ENCODE measurements at regions not wholly inside any gene's neighbourhood (a gene's known extent, or its start where the extent isn't known, plus 50 kb on each side); places are given as distances from the start of the nearest gene placed in this dataset.
"Not testable (repeated sequence)": the region's sequence is repeated elsewhere in the genome, so short reads cannot be mapped to it uniquely, and the experiment has no call there.

DNA sequence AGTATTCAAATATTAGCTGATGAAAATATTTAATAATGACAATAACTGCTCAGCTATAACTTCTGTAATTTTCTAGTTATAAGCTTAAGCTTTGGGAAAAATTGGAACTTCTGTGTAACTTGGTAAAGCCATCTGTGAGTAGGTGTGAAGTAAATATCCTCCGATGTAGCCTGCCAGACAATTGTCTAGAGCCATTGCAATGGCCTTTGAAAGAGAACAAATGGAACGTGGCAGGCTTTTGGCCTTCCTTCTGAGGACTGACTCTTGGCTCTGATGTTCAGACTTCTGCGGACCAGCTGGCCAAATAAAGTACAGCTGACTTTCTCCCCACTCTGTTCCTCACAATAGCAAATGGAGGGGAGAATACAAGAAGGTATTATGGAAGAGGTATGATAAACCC, 203.4 kb upstream of the NMUR2 start:
- no peak for DNase-seq (ENCODE audit: low read depth)

DNA sequence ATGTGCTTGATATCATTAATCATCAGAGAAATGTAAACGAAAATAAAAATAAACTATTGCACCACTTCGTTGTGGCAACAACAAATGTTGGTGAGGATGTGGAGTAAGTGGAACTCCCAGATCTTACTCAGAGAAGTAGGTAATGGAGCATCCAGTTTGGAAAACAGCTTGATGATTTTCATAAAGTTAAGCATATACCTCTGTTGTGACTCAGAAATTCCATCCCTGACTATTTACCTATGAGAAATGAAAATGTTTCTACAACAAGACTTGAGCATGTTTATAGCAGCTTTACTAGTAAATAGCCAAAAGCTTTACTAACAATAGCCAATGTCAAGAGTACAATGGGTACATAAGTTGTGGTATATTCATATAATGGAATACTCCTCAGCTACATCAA, 214.7 kb upstream of the NMUR2 start:
- DNase-seq (ENCODE audit: low read depth): no peak

DNA sequence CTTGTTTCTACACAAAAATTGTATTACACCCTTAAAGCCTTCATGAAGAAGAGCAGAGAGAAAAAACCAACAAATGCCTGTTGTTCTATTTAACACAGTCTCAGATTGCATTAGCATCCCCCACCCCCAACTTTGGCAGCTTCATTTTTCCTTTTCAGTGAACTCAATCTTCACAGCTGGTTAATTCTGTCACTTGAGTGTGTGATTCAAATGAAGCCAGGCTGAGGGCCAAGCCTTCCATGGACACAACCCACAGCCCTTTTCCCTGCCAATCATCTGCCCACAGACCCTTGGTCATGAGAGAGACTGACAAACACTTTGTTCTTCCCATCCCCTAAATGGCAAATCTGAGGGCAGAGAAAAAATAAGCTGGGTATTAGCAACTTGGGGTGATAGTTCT, 217.5 kb upstream of the NMUR2 start:
- no peak for DNase-seq (ENCODE audit: low read depth)

DNA sequence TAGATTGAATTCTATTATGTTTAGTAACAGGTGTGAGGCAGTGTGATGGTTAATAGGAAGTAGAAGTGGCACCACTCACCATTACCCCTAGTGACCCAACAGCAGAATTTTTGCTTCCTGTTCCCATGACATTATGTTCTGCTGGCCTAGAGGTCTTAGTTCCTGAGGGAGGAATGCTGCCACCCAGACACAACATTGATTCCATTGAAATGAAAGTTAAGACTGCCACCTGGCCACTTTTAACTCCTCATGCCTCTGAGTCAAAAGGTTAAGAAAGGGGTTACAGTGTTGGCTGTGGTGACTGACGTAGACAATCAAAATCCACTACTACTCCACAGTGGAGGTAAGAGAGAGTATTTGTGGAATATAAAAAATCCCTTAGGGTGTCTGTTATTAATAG, 218.9 kb upstream of the NMUR2 start:
- DNase-seq (ENCODE audit: low read depth): no peak

DNA sequence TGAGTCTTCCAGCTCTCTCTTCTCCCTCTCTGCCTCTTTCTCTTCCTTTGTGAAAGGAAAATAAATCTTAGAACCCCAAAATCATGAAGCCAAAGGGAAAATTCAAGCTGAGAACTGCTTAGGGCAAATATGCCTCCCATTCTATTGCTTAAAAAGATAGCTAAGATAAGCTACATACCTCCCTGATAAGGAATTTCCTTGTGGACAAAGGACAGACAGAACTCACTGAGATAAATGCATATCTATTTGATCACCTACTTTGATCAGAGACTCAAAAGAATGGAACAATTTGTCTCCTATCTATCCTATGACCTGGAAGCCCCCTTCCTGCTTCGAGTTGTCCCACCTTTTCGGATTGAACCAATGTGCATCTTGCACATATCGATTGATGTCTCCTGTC, 220.6 kb upstream of the NMUR2 start:
- DNase-seq (ENCODE audit: low read depth): no peak

DNA sequence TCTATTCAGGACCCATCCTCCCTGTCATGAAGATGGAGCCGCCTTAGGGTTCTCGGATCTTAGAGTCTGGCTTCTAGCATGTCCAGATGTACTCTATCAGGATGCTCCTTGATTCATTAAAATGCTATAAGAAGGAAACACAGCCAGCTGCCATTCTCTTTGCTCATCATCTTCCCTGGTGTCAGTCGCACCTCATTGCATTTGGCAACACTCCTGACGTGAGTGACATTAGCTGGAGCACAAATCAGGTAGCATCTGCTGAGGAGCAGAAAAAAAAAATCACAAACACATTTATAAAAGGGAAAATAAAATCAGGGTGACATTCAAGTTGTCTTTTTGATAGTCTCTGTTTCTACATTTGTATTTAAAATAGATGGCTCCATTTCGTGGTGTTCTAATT, 226.1 kb upstream of the NMUR2 start:
- DNase-seq (ENCODE audit: low read depth): no peak

DNA sequence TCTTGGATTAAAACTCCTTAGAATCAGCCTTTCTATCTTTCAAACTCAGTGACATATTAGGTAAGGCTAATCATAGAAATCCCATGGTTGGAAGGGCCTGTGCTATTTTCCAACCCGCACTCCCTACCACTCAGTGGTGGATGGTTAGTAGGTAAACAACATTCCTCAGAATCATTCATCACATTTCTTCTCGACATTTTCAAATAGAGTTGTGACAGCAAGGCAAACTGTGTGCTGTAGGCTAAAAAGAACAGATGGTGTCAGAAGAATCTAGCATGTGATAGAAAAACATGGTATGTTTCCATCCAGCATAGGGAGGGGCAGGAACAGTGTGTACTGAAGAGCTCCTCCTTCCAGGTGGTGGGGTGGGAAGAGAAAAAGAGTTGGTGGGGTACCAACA, 227.3 kb upstream of the NMUR2 start:
- DNase-seq (ENCODE audit: low read depth): no peak

DNA sequence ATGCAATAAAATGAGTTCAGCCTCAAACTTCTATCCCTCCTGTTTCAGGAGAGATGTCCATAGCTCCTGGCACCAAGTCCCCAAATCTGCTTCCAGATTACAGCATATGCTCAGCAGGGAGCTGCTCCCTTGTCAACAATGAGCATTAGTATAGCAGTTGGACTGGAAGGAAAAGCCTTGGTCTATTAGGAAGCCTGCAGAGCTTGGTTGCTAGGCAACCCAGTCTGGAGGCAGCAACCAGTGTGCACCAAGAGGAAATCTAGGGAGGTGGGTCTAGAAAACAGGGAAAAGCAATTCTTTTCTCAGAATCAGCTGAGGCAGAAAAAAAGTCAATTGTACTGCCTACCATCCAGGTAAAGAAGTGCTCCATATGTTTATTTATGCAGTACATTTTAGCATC, 229.5 kb upstream of the NMUR2 start:
- DNase-seq (ENCODE audit: low read depth): no peak

DNA sequence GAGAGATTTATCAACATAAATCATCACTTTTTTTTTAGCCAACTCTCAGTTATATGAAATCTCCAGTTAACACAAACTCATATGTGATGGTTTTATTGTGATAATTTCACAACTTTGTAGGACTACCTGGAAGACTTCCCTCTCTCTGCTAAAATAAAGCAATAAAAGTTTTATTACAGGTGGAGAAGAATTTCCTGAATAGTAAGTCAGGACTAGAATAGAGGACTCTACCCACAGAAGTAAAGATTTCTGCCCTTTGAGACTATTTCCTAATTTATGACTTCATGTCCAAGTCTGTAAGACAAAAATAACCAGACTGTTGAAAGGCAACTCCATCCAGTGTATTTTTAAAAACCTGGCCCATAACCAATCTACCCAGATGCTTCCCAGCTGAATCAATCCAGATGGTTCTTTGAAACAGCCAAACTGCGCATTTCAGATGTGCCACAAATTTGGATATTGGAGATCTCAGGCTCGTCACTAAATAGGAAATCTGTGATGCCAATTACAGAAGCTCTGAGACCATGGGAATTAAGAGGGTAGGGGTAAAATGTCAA, 234.0 kb upstream of the NMUR2 start:
- no peak for DNase-seq (ENCODE audit: low read depth)

DNA sequence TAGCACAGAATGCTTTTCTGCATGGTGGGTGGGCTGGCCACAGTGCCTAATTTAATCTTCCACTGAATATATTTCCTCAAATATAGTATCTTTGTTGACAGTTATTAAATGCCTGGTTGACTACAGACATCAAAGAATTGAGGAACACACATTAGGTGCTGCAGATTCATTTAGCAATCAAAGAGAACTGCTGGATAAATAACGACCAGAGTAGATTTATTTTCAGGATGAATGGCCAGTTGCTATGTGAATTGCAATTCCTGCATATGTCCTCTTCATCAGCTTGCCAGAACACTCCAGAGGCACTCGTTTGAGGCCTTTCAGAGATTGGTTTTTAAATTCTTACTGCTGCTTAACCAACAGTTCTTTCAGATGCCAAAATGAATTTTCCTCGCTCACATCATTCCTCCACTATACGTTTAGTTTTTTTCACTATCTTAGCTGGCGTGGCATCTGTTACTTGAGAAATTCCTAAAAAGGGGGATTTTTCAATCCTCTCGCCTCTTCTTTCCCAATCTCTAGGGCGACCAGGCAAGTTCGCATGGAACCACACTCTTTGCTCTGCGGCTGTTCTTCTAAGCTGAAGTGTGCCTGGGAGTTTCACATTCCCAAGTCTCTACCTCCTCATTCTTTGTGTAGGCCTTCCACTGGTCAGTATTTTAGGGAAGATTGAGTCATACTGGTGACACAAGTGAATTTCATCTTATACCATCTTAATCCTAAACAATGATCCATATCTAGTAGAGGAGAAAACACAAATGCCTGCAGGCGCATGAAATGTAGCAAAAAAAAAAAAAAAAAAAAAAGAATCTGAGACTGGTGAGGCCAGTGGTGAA, 237.1 kb upstream of the NMUR2 start:
- no peak for DNase-seq (ENCODE audit: low read depth)

DNA sequence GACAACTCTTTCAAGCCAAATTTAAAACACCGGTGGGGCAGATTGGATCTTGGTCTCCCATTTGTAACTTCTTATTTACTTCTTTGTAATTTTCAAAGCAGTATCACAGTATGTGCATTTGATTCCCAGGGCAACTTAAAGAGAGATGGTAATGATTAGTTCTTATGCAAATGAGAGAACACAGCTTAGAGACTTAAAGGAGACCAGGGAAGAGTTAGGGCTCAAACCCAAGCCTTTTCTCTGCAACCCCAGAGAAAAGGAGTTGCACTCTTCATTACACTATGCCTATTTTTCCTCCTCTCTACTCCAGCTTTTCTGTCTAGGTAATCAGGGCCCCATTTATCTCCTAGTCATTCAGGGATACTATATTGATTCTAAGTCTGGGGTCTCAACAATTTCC, 237.8 kb upstream of the NMUR2 start:
- DNase-seq (ENCODE audit: low read depth): no peak

DNA sequence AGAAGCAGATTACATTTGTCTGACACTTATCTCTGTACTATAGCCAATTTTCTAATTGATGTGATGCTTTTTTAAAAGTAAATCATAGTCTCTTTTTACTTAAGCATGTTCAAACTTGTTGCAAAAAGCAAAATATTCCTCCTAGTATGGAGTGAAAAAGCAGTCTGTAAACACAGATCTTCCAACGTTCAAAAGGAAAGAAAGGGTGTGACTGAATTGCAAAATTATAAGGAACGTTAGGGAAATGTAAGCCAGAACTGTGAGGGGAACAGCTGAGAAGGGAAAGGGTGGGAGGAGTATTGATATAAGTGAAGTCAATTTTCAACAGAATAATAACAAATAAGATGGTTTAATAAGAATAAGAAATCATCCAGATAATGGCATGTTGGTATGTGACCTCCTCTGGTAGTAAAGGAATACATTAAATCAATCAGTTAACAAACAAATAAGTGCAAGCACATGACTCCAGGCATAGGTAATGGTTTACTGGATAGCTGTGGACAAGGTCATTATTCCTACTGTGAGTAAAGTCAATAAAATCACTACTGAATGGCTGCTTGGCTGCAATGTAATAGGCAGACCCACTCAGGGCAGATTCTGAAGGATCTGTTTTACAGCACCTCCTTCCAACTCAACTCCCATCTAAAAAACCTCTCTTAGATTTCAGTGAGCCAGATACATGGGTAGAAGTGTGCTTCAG, 239.1 kb upstream of the NMUR2 start:
- no peak for DNase-seq (ENCODE audit: low read depth)

DNA sequence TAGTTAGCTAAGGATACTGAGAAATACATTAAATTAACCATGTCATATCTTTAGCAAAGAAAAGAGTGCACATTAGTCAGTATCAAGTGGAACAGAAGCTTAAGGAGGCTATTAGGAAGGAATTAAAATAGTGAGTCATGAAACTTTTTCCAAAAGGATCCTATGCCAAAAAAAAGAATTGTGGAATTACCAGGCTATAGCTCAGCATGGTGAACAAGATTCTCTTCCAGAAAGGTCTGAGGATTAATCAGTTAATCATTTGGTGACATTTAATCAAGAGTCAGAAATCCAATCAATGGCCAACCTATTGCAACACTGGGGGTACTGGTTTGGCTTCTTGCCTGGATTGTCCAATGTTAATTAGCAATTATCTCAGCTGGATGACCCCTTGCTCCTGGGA, 244.5 kb upstream of the NMUR2 start:
- DNase-seq (ENCODE audit: low read depth): no peak

DNA sequence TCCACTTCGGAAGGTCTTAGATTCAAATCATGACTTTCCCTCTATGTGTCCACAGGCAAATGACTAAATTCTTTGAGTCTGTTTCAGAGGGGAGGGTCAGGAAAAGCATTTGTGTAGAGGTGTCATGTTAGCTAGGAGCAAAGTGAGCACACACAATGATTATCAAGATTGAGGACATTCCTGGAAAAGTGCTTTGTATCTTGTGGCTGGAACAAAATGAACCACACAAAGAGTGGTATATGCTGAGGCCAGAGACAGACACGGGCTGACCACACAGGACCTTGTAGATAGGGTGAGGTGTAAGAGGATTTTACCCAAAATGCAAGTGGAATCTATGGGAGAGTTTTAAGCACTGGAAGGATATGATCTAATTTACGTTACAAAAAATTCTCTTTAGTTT, 245.3 kb upstream of the NMUR2 start:
- no peak for DNase-seq (ENCODE audit: low read depth)

DNA sequence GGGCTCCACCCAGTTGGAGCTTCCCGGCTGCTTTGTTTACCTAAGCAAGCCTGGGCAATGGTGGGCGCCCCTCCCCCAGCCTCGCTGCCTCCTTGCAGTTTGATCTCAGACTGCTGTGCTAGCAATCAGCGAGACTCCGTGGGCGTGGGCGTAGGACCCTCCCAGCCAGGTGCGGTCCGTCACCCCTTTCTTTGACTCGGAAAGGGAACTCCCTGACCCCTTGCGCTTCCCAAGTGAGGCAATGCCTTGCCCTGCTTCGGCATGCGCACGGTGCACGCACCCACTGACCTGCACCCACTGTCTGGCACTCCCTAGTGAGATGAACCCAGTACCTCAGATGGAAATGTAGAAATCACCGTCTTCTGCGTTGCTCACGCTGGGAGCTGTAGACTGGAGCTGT, 254.4 kb upstream of the NMUR2 start:
- not testable (repeated sequence) for DNase-seq (ENCODE audit: low read depth)

DNA sequence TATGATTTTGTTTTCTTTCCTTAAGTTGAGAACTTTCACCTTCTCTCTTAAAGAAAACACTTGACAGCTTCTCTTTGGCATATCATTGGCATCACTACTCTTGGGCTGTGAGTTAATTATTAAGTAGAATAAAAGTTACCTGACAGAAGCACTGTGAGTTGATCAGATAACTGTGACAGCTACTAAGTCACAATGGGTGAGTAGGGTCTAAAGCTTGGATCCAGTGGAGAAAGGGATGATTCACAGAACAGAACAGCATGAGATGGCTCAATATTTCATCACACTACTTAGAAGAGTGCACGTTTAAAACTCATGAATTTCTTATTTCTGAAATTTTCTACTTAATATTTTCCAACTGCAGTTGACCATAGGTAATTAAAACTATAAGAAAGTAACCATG, 268.5 kb upstream of the NMUR2 start:
- no peak for DNase-seq (ENCODE audit: low read depth)

DNA sequence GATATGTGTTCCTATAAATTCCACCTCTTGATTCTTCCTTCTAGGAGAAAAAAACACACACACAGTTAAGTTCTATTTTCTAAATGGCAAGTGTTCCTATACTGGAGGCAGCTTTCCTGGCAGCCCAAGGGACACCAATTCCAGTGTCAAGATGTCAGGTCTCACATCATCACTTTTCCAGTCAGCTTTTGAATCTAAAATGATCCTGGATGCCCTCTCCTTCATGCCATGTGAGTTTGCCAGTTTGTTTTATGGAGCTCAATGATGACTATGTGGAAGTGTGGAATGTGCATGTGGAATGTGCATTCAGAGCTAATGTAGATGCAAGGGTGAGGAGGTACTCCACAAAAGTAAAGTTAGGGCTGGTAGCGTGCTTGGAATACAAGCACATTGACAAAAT, 269.3 kb upstream of the NMUR2 start:
- DNase-seq (ENCODE audit: low read depth): no peak

DNA sequence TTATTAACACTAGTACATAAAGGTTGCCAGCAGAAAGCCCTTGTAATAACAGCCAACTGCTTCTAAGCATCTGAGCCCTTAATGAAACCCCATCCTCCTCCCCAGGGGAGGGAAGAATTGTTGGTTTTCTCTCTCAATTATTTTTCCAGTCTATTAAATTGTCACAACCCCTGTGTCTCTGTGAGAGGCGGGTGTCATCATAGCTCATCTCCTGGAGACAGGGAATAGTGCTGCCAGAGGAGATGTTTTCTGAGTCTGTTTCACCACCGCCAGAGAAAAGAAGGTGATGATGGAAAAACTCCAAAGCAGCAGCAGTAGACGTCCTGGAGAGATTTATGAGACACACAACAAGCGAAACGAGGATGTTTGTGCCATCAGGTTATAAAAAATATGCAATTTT, 271.1 kb upstream of the NMUR2 start:
- DNase-seq (ENCODE audit: low read depth): no peak

DNA sequence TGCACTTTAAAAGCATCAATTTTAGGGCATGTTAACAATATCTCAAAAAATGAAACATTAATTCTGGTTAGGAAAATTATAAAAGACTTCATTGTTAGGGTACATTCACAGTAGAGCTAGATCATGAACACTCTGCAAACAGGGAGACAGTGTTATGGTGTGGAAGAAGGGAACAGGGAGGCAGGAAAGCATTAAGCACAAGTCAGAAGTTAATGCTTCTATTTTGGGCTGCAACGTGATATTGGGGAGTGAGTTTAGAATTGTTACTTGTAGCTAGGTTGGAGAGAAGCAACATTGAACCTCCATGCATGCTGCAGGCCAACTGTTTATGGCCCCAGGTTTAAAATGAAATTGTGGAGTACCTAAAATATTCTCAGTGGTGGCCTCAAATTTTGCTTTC, 278.1 kb upstream of the NMUR2 start:
- DNase-seq (ENCODE audit: low read depth): no peak

DNA sequence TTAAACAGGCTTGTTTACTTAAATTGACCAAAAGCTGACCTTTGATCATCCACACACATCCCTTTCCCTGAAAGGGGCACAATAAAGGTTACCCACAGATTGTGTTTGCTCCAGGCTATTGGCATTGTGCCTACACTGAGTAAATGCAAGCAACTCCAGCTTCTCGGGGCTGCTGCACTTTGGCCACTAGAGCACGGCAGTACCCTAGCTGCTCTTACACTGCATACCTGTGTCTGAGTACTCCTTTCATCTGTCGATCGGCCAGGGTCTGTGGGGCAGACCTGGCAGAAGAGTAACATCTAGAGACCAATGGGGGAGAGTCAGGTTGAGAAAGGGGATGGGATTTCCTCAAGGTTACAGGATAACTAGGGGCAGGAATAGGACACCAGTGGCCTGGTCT, 281.9 kb upstream of the NMUR2 start:
- DNase-seq (ENCODE audit: low read depth): no peak

DNA sequence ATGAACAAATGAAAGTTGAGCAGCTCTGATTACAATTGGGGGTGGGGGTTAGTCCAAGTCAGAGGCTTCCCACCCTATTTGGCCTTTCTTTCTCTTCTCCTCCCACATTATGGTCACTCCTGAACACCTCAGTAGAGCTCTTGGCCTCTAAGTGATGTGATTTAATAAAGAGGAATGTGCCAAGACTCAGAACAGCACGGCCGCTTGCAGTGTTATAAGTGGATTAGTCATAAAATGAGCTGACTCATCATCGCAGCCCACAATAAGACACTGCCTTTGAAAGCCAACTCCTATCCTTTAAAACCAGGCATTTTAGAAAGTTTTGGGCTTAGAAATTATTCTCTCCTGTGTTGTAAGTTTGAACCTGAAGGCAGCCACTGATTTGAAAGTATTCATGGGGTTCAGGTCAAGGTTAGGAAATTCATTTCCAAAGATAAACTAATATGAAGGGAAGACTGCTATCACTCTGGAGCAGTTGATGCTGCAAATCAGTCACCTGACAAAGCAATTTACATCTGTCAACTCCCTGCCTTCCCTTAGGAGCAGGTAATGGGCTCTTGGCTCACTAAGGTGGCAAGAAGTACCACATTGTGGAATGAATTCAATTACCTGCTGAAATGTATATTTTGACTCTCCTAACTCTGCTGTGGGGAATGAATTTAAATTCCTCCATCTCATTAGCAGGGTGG, 283.6 kb upstream of the NMUR2 start:
- peak; percentile 71 for DNase-seq (ENCODE audit: low read depth)

DNA sequence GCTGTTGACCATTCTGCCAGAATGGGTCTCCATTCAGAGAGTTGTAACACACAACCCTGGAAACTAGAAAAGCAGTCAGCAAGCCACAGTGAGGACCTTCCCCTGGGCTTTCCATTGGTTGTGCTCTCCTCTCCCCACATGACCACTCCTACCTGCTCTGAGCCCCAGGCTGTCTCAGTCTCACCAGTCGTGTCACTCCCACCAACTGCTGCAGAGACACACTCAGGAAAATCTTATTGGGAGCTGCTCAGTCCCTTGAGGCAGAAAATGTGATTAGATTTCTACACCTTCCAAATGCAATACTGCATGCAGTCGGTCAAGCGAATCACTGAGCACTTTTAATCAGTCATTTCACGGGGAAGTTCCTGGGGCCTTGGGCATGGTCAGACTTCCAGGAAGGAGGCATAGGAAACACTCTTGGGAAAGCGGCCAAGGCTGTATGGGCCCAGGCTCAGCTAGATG, 284.2 kb upstream of the NMUR2 start:
- DNase-seq (ENCODE audit: low read depth): no peak

DNA sequence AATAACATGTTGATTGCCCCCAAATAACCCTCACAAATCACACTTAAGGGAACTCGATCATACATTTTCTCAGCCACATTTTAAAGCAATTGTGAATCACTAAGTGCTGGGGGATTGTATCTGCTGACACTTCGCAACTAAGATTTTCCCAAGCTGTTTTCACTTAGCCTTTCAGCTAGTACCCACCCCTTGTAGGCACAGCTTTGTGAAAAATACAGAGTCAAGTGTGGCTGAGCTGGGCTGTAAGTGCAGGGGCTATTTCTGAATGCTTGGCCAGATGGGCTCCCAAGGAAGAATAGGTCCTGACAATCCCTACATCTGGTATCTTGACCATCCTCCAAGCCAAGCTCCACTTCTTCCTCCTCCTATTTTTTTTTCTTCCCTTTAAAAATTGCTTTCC, 289.2 kb upstream of the NMUR2 start:
- no peak for DNase-seq (ENCODE audit: low read depth)

Data from fibroblast of the conjunctiva (primary cell).